ENCODE measurements at regions not wholly inside any gene's neighbourhood (a gene's known extent, or its start where the extent isn't known, plus 50 kb on each side); places are given as distances from the start of the nearest gene placed in this dataset.

DNA sequence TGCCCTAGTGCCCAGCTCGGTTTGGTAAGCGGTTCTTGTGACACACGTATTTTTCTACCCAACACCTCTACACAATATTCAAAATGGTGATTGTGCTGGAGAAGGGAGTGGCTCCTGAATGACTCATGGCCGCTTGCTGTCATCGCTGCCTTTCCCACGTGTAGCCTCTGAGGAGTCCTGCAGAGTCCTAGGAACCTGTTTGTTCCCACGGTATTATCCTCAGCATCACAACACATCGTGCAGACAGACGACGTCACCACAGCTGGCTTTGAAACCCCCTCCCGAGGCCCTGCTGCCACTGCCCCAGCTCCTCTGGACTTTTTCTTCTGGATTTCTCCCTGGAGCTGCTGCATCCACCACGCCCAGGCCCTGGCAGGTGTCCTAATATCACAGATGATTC lies 353.5 kb downstream of the SMOC2 start:
- TF ChIP-seq CTCF (IDR thresholded peaks at IDR 0.05), result no peak
- TF ChIP-seq POLR2A (IDR thresholded peaks at IDR 0.05), result no peak
